H1 (cell line): ENCODE measurements at regions not wholly inside any gene's neighbourhood (a gene's known extent, or its start where the extent isn't known, plus 50 kb on each side); places are given as distances from the start of the nearest gene placed in this dataset.

Source experiments
- CHD1 ChIP-seq: IDR thresholded peaks from 2 replicates; pipeline ENCODE4 v1.6.1; 2012; ENCODE audit warnings: low read depth, low read length, improper control_type of control experiment
- POLR2A ChIP-seq, 2 experiments: IDR thresholded peaks; 1 replicate in 1 of 2; 2 replicates in 1 of 2; pipeline ENCODE4 v1.6.1; 2011; ENCODE audit warnings: low read depth in 2 of 2, low read length in 2 of 2, mild to moderate bottlenecking in 2 of 2; ENCODE audit errors: control extremely low read depth in 1 of 2

DNA sequence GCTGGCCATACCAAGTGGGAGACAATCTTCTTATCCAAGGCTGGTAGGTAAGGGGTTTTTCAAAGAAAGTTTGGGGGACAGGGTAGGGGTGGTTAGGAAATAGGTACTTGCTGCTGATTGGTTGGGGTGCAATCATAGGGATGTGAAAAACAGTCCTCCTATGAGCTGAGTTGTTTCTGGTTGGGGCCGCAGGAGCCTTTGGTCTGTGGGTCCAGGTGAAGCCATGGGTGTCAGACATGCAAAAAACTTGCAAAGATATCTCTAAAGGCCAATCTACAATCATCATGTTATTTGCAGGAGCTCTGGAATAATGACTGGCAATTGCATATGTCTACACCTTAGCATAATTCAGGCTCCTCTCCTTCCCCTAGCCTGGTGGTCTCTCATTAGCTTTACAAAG, 982.3 kb downstream of the DIPK2A start:
- TF ChIP-seq POLR2A (IDR thresholded peaks at IDR 0.05; ENCODE audit: control extremely low read depth in 1 of 2, low read depth in 2 of 2, low read length in 2 of 2) (no peak), CHD1 (no peak)
